AG09319 (cell line): ENCODE measurements at regions not wholly inside any gene's neighbourhood (a gene's known extent, or its start where the extent isn't known, plus 50 kb on each side); places are given as distances from the start of the nearest gene placed in this dataset.

Experiments
- DNase-seq: peaks from one replicate; pipeline ENCODE4 v3.0.0-alpha.2; 2010; ENCODE audit warnings: low read depth; ENCODE audit errors: extremely low read depth
- TF ChIP-seq, protein P1 (sequence below): IDR thresholded peaks from 2 replicates; pipeline ENCODE4 v1.5.1; 2011; ENCODE audit warnings: low read depth, mild to moderate bottlenecking, inconsistent platforms, low read length, moderate library complexity

DNA sequence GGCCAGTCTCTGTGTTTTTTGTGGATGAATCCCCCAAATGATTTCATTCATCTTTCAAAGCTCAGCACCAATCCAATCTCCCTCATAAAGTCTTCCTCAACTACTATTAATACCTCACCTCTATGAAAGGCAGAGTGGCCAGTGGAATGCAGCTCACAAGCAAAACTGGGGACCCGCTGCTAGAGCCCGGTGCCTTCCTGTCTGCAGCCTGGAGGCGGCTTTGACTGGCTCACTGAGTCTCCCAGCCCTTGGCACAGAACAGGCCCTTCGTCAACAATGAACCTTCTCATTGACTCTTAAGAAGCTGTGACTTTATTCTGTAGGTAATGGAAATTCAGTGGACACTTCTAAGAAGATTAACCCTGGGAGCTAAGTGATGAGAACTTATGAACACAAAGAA is 86.8 kb upstream of the RAB4A start:
- TF ChIP-seq, protein P1, sequence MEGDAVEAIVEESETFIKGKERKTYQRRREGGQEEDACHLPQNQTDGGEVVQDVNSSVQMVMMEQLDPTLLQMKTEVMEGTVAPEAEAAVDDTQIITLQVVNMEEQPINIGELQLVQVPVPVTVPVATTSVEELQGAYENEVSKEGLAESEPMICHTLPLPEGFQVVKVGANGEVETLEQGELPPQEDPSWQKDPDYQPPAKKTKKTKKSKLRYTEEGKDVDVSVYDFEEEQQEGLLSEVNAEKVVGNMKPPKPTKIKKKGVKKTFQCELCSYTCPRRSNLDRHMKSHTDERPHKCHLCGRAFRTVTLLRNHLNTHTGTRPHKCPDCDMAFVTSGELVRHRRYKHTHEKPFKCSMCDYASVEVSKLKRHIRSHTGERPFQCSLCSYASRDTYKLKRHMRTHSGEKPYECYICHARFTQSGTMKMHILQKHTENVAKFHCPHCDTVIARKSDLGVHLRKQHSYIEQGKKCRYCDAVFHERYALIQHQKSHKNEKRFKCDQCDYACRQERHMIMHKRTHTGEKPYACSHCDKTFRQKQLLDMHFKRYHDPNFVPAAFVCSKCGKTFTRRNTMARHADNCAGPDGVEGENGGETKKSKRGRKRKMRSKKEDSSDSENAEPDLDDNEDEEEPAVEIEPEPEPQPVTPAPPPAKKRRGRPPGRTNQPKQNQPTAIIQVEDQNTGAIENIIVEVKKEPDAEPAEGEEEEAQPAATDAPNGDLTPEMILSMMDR = no peak

DNA sequence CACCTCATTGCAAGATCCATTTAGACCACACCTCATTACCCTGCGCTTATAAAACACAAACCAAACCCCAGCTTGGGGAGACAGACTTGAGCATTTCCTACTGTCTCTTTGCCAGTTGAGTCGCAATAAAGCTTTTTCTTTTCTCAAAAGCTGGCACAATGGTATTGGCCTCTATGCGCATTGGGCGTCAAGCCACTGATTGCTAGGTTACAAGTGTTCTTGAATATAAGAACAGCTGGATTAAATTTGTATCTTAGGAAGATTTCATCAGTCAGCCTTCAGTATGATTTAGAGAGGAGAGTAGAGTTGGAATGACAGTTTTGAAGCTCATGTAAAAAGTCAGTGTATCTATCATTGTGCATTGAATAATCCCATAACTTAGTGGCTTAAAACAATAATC is 84.9 kb upstream of the RAB4A start:
- no peak for DNase-seq
- TF ChIP-seq, protein P1 = no peak

More for the DNA sequence above, 86.8 kb upstream of the RAB4A start:
- no peak for DNase-seq

DNA sequence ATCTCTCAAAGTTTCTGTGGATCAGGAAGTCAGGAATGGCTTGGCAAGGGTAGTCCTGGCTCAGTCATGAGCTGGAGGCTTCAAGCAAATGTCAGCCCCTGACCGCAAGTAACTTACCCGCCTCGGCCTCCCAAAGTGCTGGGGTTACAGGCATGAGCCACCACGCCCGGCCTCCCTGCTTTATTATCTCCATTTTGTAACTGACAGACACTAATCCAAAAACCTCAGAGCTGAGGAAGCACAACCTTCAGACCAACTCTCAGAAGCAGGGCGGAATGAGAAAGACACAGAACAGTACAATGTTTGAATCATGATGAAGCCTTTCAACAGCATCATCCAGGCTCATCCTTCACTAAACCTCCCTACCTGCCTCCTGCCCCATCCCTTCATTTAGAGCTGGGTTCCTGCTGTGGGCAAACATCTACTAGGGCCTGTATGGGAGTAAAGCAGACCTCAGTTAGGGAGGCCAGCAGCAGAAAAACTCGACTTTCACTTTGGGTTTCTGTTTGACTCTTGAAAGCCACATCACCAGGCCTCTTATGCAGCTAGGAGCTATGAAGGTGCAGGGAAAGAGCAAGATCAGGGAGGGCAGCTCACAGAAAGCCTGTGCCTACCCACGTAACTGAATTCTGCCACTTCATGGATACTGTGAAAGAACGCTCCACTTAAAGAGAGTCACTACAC is 84.4 kb upstream of the RAB4A start:
- TF ChIP-seq, protein P1 = no peak
- no peak for DNase-seq

DNA sequence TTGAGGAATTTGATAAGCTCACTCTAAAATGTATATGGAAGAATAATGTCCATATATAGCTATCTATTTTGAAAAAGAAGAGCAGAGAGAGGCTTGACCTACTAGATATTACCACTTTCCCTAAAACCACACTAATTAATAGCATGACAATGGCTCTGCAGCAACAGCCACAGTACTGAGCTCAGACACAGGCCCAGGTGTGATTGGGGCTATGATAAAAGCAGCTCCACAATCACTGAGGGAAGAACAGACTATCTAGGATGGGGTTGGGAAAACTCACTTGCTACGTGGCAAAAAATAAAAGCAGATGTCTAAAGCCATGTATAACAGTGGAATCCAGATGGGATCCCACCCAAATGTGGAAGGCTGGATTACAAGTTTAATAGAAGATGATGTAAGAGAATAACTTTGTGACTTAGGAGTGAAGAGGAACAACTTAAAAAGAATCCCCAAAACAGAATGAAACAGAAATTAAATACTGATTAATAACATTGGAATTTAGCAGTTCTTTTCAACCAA is 80.8 kb upstream of the RAB4A start:
- no peak for DNase-seq
- TF ChIP-seq, protein P1 = no peak

DNA sequence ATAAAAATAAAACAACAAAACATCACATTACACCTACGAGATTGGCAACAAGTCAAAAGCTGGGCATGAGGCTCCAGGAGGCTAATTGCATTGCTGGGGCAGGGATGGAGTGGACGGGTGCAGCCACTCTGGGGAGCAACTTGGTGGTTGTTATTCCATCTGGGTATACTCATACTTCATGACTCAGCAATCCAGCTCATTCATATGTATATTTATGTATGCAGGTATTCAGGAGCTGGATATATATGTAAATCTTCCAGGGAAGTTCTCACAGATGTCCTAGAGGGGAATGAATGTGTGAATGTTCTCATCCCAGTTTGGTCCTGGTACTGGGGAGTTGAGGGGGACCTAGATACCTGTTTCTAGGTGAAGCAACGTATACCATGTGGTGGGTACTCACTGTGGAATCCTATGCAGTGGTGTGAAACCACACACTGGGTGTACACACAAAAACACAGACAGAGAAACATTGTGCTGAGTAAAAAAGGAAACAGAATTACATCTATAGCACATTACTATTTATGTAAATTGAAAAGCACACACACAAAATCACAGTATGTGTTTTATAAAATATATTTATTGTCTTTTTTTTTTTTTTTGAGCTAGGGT is 79.7 kb upstream of the RAB4A start:
- no peak for DNase-seq
- TF ChIP-seq, protein P1 = no peak

DNA sequence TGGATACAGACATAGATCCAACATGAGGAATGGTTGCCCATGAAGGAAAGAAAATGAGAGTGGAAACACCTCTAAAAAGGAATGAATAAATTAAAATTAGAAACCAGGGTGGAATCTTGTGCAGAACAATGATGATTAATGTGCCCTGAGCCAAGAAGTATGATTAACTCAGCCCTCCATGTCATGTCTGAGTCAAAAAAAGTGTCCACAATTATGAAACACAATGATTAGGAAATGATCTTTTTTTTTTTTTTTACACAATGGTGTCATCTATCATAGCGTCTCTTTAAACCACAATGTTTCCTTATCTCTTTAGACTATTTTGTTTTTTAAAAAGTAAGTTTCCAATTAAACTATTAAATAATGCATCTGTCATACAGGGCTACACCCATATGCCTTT is 78.9 kb upstream of the RAB4A start:
- TF ChIP-seq, protein P1 = no peak
- DNase-seq = no peak

DNA sequence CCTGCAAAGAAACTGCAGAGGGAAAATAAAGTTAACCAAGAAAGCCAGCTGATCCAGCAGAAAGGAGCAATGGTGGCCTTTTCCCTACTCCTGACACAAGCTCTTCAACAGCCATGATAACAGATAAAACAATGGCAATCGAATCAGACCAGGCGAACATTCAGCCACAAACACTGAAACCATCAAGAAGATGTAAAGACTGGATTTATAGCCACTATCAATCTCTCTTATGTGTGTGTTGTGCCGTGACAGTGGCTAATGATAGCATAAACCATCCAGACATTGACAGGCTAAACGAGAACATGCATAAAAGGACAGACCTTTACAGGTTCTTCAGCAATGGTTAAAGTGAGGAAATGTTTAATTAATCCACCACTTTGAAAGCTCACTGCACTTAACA is 78.1 kb upstream of the RAB4A start:
- DNase-seq = no peak

More for the DNA sequence above, 78.1 kb upstream of the RAB4A start:
- TF ChIP-seq, protein P1 = no peak
